WTC11 (cell line): ENCODE measurements at regions not wholly inside any gene's neighbourhood (a gene's known extent, or its start where the extent isn't known, plus 50 kb on each side); places are given as distances from the start of the nearest gene placed in this dataset.

ENCODE experiments used
- ATAC-seq: fragments of 200-7000 bp; cut with Tn5 transposase; 2 replicates; pipeline ENCODE4 v1.10.0; 2021; ENCODE audit warnings: mild to moderate bottlenecking, moderate library complexity
- CTCF ChIA-PET: fragments of 300-600 bp; sonication (Branson Sonifier 250); formaldehyde crosslinking; loops from one replicate; lab custom pipeline; 2021; ENCODE audit warnings: antibody characterized with exemption; lab: Charles Lee
- POLR2A ChIA-PET: fragments of 350-600 bp; sonication (Branson Sonifier 250); formaldehyde crosslinking; loops from one replicate; lab custom pipeline; 2021; ENCODE audit warnings: antibody characterized with exemption; lab: Charles Lee
- DNase-seq: peaks from one replicate; pipeline ENCODE4 v3.0.0; 2021; ENCODE audit warnings: low spot score
- H3K27ac Mint-ChIP-seq: 2 replicates; pipeline ENCODE4 v1.8.0; 2021; ENCODE audit warnings: mixed read lengths
- H3K27me3 Mint-ChIP-seq: 2 replicates; pipeline ENCODE4 v1.8.0; 2021; ENCODE audit warnings: low read depth, mild to moderate bottlenecking, moderate library complexity, mixed read lengths
- H3K36me3 Mint-ChIP-seq: 2 replicates; pipeline ENCODE4 v1.8.0; 2021; ENCODE audit warnings: mixed read lengths
- H3K4me1 Mint-ChIP-seq: 2 replicates; pipeline ENCODE4 v1.8.0; 2022; ENCODE audit warnings: mixed read lengths
- H3K4me3 Mint-ChIP-seq: 2 replicates; pipeline ENCODE4 v1.8.0; 2021; ENCODE audit warnings: mild to moderate bottlenecking, moderate library complexity, mixed read lengths
- H3K9me3 Mint-ChIP-seq: 2 replicates; pipeline ENCODE4 v1.8.0; 2021; ENCODE audit warnings: mixed read lengths
- CDX4 ChIP-seq: fragments of 250-450 bp; sonication (Bioruptor Pico); IDR thresholded peaks from 2 replicates; pipeline ENCODE4 v1.9.0; 2021; ENCODE audit warnings: moderate library complexity, mild to moderate bottlenecking, inconsistent platforms, borderline replicate concordance
- CREB1 ChIP-seq: sonication (generic); formaldehyde crosslinking; IDR thresholded peaks from 2 replicates; pipeline ENCODE4 v1.8.0; 2023; ENCODE audit warnings: mild to moderate bottlenecking, missing genetic modification reagents
- CREM ChIP-seq: sonication (generic); formaldehyde crosslinking; IDR thresholded peaks from 2 replicates; pipeline ENCODE4 v1.8.1; 2022; ENCODE audit warnings: mild to moderate bottlenecking, missing genetic modification reagents, moderate library complexity
- EMX1 ChIP-seq: fragments of 250-450 bp; sonication (Bioruptor Pico); IDR thresholded peaks from 2 replicates; pipeline ENCODE4 v1.8.0; 2021; ENCODE audit warnings: mild to moderate bottlenecking
- ETV6 ChIP-seq: sonication (generic); formaldehyde crosslinking; IDR thresholded peaks from 2 replicates; pipeline ENCODE4 v1.8.1; 2022; ENCODE audit warnings: mild to moderate bottlenecking, missing genetic modification reagents
- FOXP1 ChIP-seq: sonication (generic); formaldehyde crosslinking; IDR thresholded peaks from 2 replicates; pipeline ENCODE4 v1.8.0; 2022; ENCODE audit warnings: missing genetic modification reagents, mild to moderate bottlenecking, moderate library complexity, borderline replicate concordance
- HMGA2 ChIP-seq: fragments of 250-450 bp; sonication (Bioruptor Pico); IDR thresholded peaks from 2 replicates; pipeline ENCODE4 v1.4.0; 2021; ENCODE audit warnings: mild to moderate bottlenecking, moderate library complexity
- HMGXB4 ChIP-seq: sonication (generic); formaldehyde crosslinking; IDR thresholded peaks from 2 replicates; pipeline ENCODE4 v1.8.1; 2023; ENCODE audit warnings: mild to moderate bottlenecking, moderate library complexity, missing genetic modification reagents
- JUN ChIP-seq: sonication (generic); formaldehyde crosslinking; IDR thresholded peaks from 2 replicates; pipeline ENCODE4 v1.8.0; 2023; ENCODE audit warnings: mild to moderate bottlenecking, missing genetic modification reagents
- KAT7 ChIP-seq: sonication (generic); formaldehyde crosslinking; IDR thresholded peaks from 2 replicates; pipeline ENCODE4 v1.8.1; 2023; ENCODE audit warnings: missing genetic modification reagents, mild to moderate bottlenecking, borderline replicate concordance
- MYBL2 ChIP-seq: sonication (generic); formaldehyde crosslinking; IDR thresholded peaks from 2 replicates; pipeline ENCODE4 v1.8.1; 2023; ENCODE audit warnings: mild to moderate bottlenecking, moderate library complexity, missing genetic modification reagents
- NFE2L1 ChIP-seq: sonication (generic); formaldehyde crosslinking; IDR thresholded peaks from 2 replicates; pipeline ENCODE4 v1.8.1; 2023; ENCODE audit warnings: missing genetic modification reagents
- NR1H2 ChIP-seq: sonication (generic); formaldehyde crosslinking; IDR thresholded peaks from 2 replicates; pipeline ENCODE4 v1.9.0; 2021; ENCODE audit warnings: mild to moderate bottlenecking, moderate library complexity, missing genetic modification reagents
- NR2C2 ChIP-seq: sonication (generic); formaldehyde crosslinking; IDR thresholded peaks from 2 replicates; pipeline ENCODE4 v1.8.0; 2022; ENCODE audit warnings: mild to moderate bottlenecking, missing genetic modification reagents
- SOX15 ChIP-seq: fragments of 250-450 bp; sonication (Bioruptor Pico); IDR thresholded peaks from 2 replicates; pipeline ENCODE4 v1.9.0; 2021; ENCODE audit warnings: mild to moderate bottlenecking
- TEAD4 ChIP-seq: sonication (generic); formaldehyde crosslinking; IDR thresholded peaks from 2 replicates; pipeline ENCODE4 v1.8.0; 2022; ENCODE audit warnings: mild to moderate bottlenecking, missing genetic modification reagents
- ZBTB21 ChIP-seq: sonication (generic); formaldehyde crosslinking; IDR thresholded peaks from 2 replicates; pipeline ENCODE4 v1.8.1; 2023; ENCODE audit warnings: mild to moderate bottlenecking, missing genetic modification reagents, borderline replicate concordance
- ZNF138 ChIP-seq: sonication (generic); formaldehyde crosslinking; conservative IDR thresholded peaks from 2 replicates; pipeline ENCODE4 v1.8.1; 2022; ENCODE audit warnings: mild to moderate bottlenecking, moderate library complexity, missing genetic modification reagents
- ZNF232 ChIP-seq: sonication (generic); formaldehyde crosslinking; IDR thresholded peaks from 2 replicates; pipeline ENCODE4 v1.8.0; 2022; ENCODE audit warnings: mild to moderate bottlenecking, missing genetic modification reagents
- ZNF281 ChIP-seq: sonication (generic); formaldehyde crosslinking; IDR thresholded peaks from 2 replicates; pipeline ENCODE4 v1.8.0; 2023; ENCODE audit warnings: mild to moderate bottlenecking, missing genetic modification reagents
- ZNF671 ChIP-seq: fragments of 250-450 bp; sonication (Bioruptor Pico); IDR thresholded peaks from 2 replicates; pipeline ENCODE4 v1.8.0; 2021; ENCODE audit warnings: mild to moderate bottlenecking
- TF ChIP-seq, protein P1 (sequence below): sonication (generic); formaldehyde crosslinking; conservative IDR thresholded peaks from 2 replicates; pipeline ENCODE4 v1.8.1; 2022; ENCODE audit warnings: mild to moderate bottlenecking, missing genetic modification reagents
- TF ChIP-seq, protein P2 (sequence below): sonication (generic); formaldehyde crosslinking; IDR thresholded peaks from 2 replicates; pipeline ENCODE4 v1.8.1; 2023; ENCODE audit warnings: mild to moderate bottlenecking, missing genetic modification reagents, borderline replicate concordance
- TF ChIP-seq, protein P3 (sequence below): sonication (generic); formaldehyde crosslinking; IDR thresholded peaks from 2 replicates; pipeline ENCODE4 v1.8.1; 2023; ENCODE audit warnings: mild to moderate bottlenecking, missing genetic modification reagents
- TF ChIP-seq, protein P4 (sequence below): sonication (generic); formaldehyde crosslinking; IDR thresholded peaks from 2 replicates; pipeline ENCODE4 v1.8.1; 2023; ENCODE audit warnings: mild to moderate bottlenecking, missing genetic modification reagents, moderate library complexity
- TF ChIP-seq, protein P5 (sequence below): fragments of 250-450 bp; sonication (Bioruptor Pico); IDR thresholded peaks from 2 replicates; pipeline ENCODE4 v1.9.0; 2021; ENCODE audit warnings: mild to moderate bottlenecking

DNA sequence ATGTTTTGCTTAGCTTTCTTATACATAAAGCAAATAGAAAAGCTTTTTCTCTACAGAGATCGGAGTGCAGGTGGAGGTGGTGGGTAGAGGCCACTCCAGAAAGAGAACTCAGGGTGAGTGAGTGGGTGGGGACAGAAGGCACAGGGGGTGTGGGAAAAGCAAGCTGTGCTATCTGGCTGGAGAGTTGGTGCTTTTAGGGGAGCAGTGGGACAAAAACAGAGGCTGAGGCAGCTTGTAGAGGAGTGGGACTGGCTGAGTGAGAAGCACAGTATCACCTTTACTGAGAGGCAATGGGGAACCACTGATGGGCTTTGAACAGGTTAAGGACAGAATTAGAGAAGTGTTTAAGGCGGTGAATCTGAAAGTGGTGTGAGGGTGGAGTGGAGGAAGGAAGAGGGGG lies 275.3 kb downstream of the TCF7L2 start (continued):
- TF ChIP-seq KAT7 (CRISPR knock-in tag) (no peak), ZNF232 (CRISPR knock-in tag) (no peak), ZNF281 (CRISPR knock-in tag) (no peak)
- TF ChIP-seq, protein P1, sequence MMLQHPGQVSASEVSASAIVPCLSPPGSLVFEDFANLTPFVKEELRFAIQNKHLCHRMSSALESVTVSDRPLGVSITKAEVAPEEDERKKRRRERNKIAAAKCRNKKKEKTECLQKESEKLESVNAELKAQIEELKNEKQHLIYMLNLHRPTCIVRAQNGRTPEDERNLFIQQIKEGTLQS (CRISPR knock-in tag) = no peak
- TF ChIP-seq, all 79 proteins: peak for 0

GRCh38 chr10:113225903-113226302 lies 275.9 kb downstream of the TCF7L2 start:
- H3K36me3 Mint-ChIP-seq = no peaks in the 10 kb centered on the region

GRCh38 chr10:113226399-113226798 lies 276.4 kb downstream of the TCF7L2 start:
- POLR2A ChIA-PET = no interaction called here
- H3K36me3 Mint-ChIP-seq = no peaks in the 10 kb centered on the region
- TF ChIP-seq MYBL2 (CRISPR knock-in tag) (no peak), ZNF671 (CRISPR knock-in tag) (no peak), ZNF232 (CRISPR knock-in tag) (no peak), CREB1 (CRISPR knock-in tag) (no peak), NFE2L1 (CRISPR knock-in tag) (no peak), ZBTB21 (CRISPR knock-in tag) (no peak)
- TF ChIP-seq, protein P2, sequence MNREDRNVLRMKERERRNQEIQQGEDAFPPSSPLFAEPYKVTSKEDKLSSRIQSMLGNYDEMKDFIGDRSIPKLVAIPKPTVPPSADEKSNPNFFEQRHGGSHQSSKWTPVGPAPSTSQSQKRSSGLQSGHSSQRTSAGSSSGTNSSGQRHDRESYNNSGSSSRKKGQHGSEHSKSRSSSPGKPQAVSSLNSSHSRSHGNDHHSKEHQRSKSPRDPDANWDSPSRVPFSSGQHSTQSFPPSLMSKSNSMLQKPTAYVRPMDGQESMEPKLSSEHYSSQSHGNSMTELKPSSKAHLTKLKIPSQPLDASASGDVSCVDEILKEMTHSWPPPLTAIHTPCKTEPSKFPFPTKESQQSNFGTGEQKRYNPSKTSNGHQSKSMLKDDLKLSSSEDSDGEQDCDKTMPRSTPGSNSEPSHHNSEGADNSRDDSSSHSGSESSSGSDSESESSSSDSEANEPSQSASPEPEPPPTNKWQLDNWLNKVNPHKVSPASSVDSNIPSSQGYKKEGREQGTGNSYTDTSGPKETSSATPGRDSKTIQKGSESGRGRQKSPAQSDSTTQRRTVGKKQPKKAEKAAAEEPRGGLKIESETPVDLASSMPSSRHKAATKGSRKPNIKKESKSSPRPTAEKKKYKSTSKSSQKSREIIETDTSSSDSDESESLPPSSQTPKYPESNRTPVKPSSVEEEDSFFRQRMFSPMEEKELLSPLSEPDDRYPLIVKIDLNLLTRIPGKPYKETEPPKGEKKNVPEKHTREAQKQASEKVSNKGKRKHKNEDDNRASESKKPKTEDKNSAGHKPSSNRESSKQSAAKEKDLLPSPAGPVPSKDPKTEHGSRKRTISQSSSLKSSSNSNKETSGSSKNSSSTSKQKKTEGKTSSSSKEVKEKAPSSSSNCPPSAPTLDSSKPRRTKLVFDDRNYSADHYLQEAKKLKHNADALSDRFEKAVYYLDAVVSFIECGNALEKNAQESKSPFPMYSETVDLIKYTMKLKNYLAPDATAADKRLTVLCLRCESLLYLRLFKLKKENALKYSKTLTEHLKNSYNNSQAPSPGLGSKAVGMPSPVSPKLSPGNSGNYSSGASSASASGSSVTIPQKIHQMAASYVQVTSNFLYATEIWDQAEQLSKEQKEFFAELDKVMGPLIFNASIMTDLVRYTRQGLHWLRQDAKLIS = no peak
- TF ChIP-seq, protein P3, sequence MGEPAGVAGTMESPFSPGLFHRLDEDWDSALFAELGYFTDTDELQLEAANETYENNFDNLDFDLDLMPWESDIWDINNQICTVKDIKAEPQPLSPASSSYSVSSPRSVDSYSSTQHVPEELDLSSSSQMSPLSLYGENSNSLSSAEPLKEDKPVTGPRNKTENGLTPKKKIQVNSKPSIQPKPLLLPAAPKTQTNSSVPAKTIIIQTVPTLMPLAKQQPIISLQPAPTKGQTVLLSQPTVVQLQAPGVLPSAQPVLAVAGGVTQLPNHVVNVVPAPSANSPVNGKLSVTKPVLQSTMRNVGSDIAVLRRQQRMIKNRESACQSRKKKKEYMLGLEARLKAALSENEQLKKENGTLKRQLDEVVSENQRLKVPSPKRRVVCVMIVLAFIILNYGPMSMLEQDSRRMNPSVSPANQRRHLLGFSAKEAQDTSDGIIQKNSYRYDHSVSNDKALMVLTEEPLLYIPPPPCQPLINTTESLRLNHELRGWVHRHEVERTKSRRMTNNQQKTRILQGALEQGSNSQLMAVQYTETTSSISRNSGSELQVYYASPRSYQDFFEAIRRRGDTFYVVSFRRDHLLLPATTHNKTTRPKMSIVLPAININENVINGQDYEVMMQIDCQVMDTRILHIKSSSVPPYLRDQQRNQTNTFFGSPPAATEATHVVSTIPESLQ (CRISPR knock-in tag) = no peak

More at GRCh38 chr10:113225903-113226302, 275.9 kb downstream of the TCF7L2 start:
- ATAC-seq (no peak), DNase-seq (no peak)
- CTCF ChIA-PET = no interaction called here
- no peaks in the 10 kb centered on the region for H3K9me3 Mint-ChIP-seq
- POLR2A ChIA-PET = no interaction called here
- TF ChIP-seq TEAD4 (CRISPR knock-in tag) (no peak), CDX4 (CRISPR knock-in tag) (no peak), HMGA2 (CRISPR knock-in tag) (no peak), JUN (CRISPR knock-in tag) (no peak), SOX15 (CRISPR knock-in tag) (no peak), EMX1 (CRISPR knock-in tag) (no peak), NR2C2 (CRISPR knock-in tag) (no peak), NR1H2 (no peak), ETV6 (CRISPR knock-in tag) (no peak), ZNF138 (CRISPR knock-in tag) (no peak), CREM (CRISPR knock-in tag) (no peak), ZBTB21 (CRISPR knock-in tag) (no peak), FOXP1 (no peak), HMGXB4 (CRISPR knock-in tag) (no peak)
- TF ChIP-seq, protein P4, sequence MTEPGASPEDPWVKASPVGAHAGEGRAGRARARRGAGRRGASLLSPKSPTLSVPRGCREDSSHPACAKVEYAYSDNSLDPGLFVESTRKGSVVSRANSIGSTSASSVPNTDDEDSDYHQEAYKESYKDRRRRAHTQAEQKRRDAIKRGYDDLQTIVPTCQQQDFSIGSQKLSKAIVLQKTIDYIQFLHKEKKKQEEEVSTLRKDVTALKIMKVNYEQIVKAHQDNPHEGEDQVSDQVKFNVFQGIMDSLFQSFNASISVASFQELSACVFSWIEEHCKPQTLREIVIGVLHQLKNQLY (CRISPR knock-in tag) = no peak
- TF ChIP-seq, protein P5, sequence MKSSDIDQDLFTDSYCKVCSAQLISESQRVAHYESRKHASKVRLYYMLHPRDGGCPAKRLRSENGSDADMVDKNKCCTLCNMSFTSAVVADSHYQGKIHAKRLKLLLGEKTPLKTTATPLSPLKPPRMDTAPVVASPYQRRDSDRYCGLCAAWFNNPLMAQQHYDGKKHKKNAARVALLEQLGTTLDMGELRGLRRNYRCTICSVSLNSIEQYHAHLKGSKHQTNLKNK (CRISPR knock-in tag) = no peak
- peaks cover 16% of the 10 kb centered on the region for H3K4me1 Mint-ChIP-seq
- H3K27ac Mint-ChIP-seq = no peak overlapping the region
- peaks cover 10% of the 10 kb centered on the region for H3K27me3 Mint-ChIP-seq
- H3K4me3 Mint-ChIP-seq = no peak overlapping the region

More at GRCh38 chr10:113226399-113226798, 276.4 kb downstream of the TCF7L2 start:
- no peaks in the 10 kb centered on the region for H3K9me3 Mint-ChIP-seq
- H3K27me3 Mint-ChIP-seq = peaks cover 10% of the 10 kb centered on the region
- no peak overlapping the region for H3K27ac Mint-ChIP-seq
- CTCF ChIA-PET = no interaction called here
- H3K4me1 Mint-ChIP-seq = peaks cover 16% of the 10 kb centered on the region
- H3K4me3 Mint-ChIP-seq = no peak overlapping the region
- DNase-seq (no peak), ATAC-seq (no peak)
